ENCODE measurements at regions not wholly inside any gene's neighbourhood (a gene's known extent, or its start where the extent isn't known, plus 50 kb on each side); places are given as distances from the start of the nearest gene placed in this dataset.

GRCh38 chr10:83886871-83887270 lies 252.4 kb upstream of the GHITM start:
- Mint-ChIP-seq H3K9me3 (peaks cover 3% of the 10 kb centered on the region), H3K4me3 (no peak overlapping the region), H3K4me1 (ENCODE audit: low read depth in 2 of 2) (no peaks in the 10 kb centered on the region), H3K27ac (no peak overlapping the region), H3K27me3 (peaks cover 20 to 31% of the 10 kb centered on the region in 2 donors), H3K36me3 (no peaks in the 10 kb centered on the region)
- DNase-seq (ENCODE audit: low spot score) (no peak), ATAC-seq (no peak)

- Mint-ChIP-seq H3K4me1 (ENCODE audit: low read depth in 2 of 2) (no peaks in the 10 kb centered on the region), H3K36me3 (no peaks in the 10 kb centered on the region)
Measured at GRCh38 chr10:83892737-83893136, 246.6 kb upstream of the GHITM start.

GRCh38 chr10:83896219-83896618 lies 243.1 kb upstream of the GHITM start:
- Mint-ChIP-seq H3K9me3 (peaks cover 6% of the 10 kb centered on the region), H3K27me3 (peaks cover 6 to 9% of the 10 kb centered on the region in 2 donors), H3K36me3 (peaks cover 6% of the 10 kb centered on the region), H3K27ac (no peak overlapping the region), H3K4me1 (ENCODE audit: low read depth in 2 of 2) (no peaks in the 10 kb centered on the region), H3K4me3 (no peak overlapping the region)
- DNase-seq (ENCODE audit: low spot score) = no peak
- no peak for ATAC-seq

More at GRCh38 chr10:83892737-83893136, 246.6 kb upstream of the GHITM start:
- H3K27me3 Mint-ChIP-seq = peaks cover 14 to 27% of the 10 kb centered on the region in 2 donors
- H3K9me3 Mint-ChIP-seq = no peaks in the 10 kb centered on the region
- no peak overlapping the region for H3K4me3 Mint-ChIP-seq
- no peak overlapping the region for H3K27ac Mint-ChIP-seq
- ATAC-seq = no peak
- no peak for DNase-seq (ENCODE audit: low spot score)

GRCh38 chr10:83897626-83898025 lies 241.7 kb upstream of the GHITM start:
- H3K4me3 Mint-ChIP-seq = no peak overlapping the region
- no peak for ATAC-seq
- peaks cover 6% of the 10 kb centered on the region for H3K9me3 Mint-ChIP-seq
- H3K36me3 Mint-ChIP-seq = peaks cover 6% of the 10 kb centered on the region
- no peaks in the 10 kb centered on the region for H3K4me1 Mint-ChIP-seq (ENCODE audit: low read depth in 2 of 2)
- no peak for DNase-seq (ENCODE audit: low spot score)
- no peaks in the 10 kb centered on the region for H3K27me3 Mint-ChIP-seq
- no peak overlapping the region for H3K27ac Mint-ChIP-seq

GRCh38 chr10:83908506-83908905 lies 230.8 kb upstream of the GHITM start:
- Mint-ChIP-seq H3K4me3 (no peak overlapping the region), H3K27ac (no peak overlapping the region), H3K36me3 (no peaks in the 10 kb centered on the region), H3K4me1 (ENCODE audit: low read depth in 2 of 2) (no peaks in the 10 kb centered on the region), H3K9me3 (peaks cover 3% of the 10 kb centered on the region), H3K27me3 (no peaks in the 10 kb centered on the region)
- ATAC-seq (no peak), DNase-seq (ENCODE audit: low spot score) (no peak)

- peaks cover under 1% of the 10 kb centered on the region for H3K9me3 Mint-ChIP-seq
- no peak overlapping the region for H3K27ac Mint-ChIP-seq
- no peaks in the 10 kb centered on the region for H3K4me1 Mint-ChIP-seq (ENCODE audit: low read depth in 2 of 2)
- H3K4me3 Mint-ChIP-seq = no peak overlapping the region
- ATAC-seq = peak in 1 of 2 donors; percentile 8
- H3K36me3 Mint-ChIP-seq = no peaks in the 10 kb centered on the region
- no peak for DNase-seq (ENCODE audit: low spot score)
- H3K27me3 Mint-ChIP-seq = no peaks in the 10 kb centered on the region
Measured at GRCh38 chr10:83909001-83909400, 230.3 kb upstream of the GHITM start.

- Mint-ChIP-seq H3K27ac (no peak overlapping the region), H3K27me3 (peaks cover 2 to 7% of the 10 kb centered on the region in 2 donors), H3K4me3 (no peak overlapping the region), H3K4me1 (ENCODE audit: low read depth in 2 of 2) (peaks cover 0 to 7% of the 10 kb centered on the region in 2 donors), H3K36me3 (no peaks in the 10 kb centered on the region), H3K9me3 (no peaks in the 10 kb centered on the region)
- ATAC-seq (peak in 1 of 2 donors; percentile 30), DNase-seq (ENCODE audit: low spot score) (no peak)
Measured at GRCh38 chr10:83915801-83916200, 223.5 kb upstream of the GHITM start.

GRCh38 chr10:83917537-83918506 lies 221.5 kb upstream of the GHITM start:
- Mint-ChIP-seq H3K4me1 (ENCODE audit: low read depth in 2 of 2) (peaks cover 0 to 7% of the 10 kb centered on the region in 2 donors), H3K9me3 (no peaks in the 10 kb centered on the region)

GRCh38 chr10:83919187-83919586 lies 220.1 kb upstream of the GHITM start:
- H3K27ac Mint-ChIP-seq = no peak overlapping the region

More at GRCh38 chr10:83917537-83918506, 221.5 kb upstream of the GHITM start:
- H3K36me3 Mint-ChIP-seq = no peaks in the 10 kb centered on the region
- no peak overlapping the region for H3K4me3 Mint-ChIP-seq
- no peak for ATAC-seq
- H3K27ac Mint-ChIP-seq = no peak overlapping the region
- DNase-seq (ENCODE audit: low spot score) = no peak
- peaks cover 7 to 9% of the 10 kb centered on the region in 2 donors for H3K27me3 Mint-ChIP-seq

GRCh38 chr10:83921984-83922860 lies 217.1 kb upstream of the GHITM start:
- no peaks in the 10 kb centered on the region for H3K36me3 Mint-ChIP-seq
- H3K4me3 Mint-ChIP-seq = no peak overlapping the region
- H3K9me3 Mint-ChIP-seq = no peaks in the 10 kb centered on the region
- DNase-seq (ENCODE audit: low spot score) = no peak
- H3K27ac Mint-ChIP-seq = no peak overlapping the region
- no peak for ATAC-seq
- H3K4me1 Mint-ChIP-seq (ENCODE audit: low read depth in 2 of 2) = peaks cover 0 to 7% of the 10 kb centered on the region in 2 donors
- peaks cover 26 to 27% of the 10 kb centered on the region in 2 donors for H3K27me3 Mint-ChIP-seq

More at GRCh38 chr10:83919187-83919586, 220.1 kb upstream of the GHITM start:
- ATAC-seq = no peak
- no peaks in the 10 kb centered on the region for H3K36me3 Mint-ChIP-seq
- H3K4me1 Mint-ChIP-seq (ENCODE audit: low read depth in 2 of 2) = peaks cover 0 to 7% of the 10 kb centered on the region in 2 donors
- no peaks in the 10 kb centered on the region for H3K9me3 Mint-ChIP-seq
- peaks cover 13 to 15% of the 10 kb centered on the region in 2 donors for H3K27me3 Mint-ChIP-seq
- DNase-seq (ENCODE audit: low spot score) = no peak
- H3K4me3 Mint-ChIP-seq = no peak overlapping the region

- DNase-seq (ENCODE audit: low spot score) (no peak), ATAC-seq (no peak)
- Mint-ChIP-seq H3K9me3 (no peaks in the 10 kb centered on the region), H3K27ac (no peak overlapping the region), H3K36me3 (no peaks in the 10 kb centered on the region), H3K27me3 (peaks cover 27% of the 10 kb centered on the region in 2 donors), H3K4me3 (no peak overlapping the region), H3K4me1 (ENCODE audit: low read depth in 2 of 2) (no peaks in the 10 kb centered on the region)
Measured at GRCh38 chr10:83925133-83925532, 214.2 kb upstream of the GHITM start.

GRCh38 chr10:83926606-83927005 lies 212.7 kb upstream of the GHITM start:
- H3K4me3 Mint-ChIP-seq = no peak overlapping the region
- H3K9me3 Mint-ChIP-seq = no peaks in the 10 kb centered on the region
- no peak overlapping the region for H3K27ac Mint-ChIP-seq
- no peaks in the 10 kb centered on the region for H3K4me1 Mint-ChIP-seq (ENCODE audit: low read depth in 2 of 2)
- H3K36me3 Mint-ChIP-seq = no peaks in the 10 kb centered on the region
- DNase-seq (ENCODE audit: low spot score) (no peak), ATAC-seq (no peak)
- peaks cover 25 to 27% of the 10 kb centered on the region in 2 donors for H3K27me3 Mint-ChIP-seq

GRCh38 chr10:83927166-83927565 lies 212.1 kb upstream of the GHITM start:
- H3K9me3 Mint-ChIP-seq = no peaks in the 10 kb centered on the region
- no peak for DNase-seq (ENCODE audit: low spot score)

More at GRCh38 chr10:83927166-83927565, 212.1 kb upstream of the GHITM start:
- no peak overlapping the region for H3K27ac Mint-ChIP-seq
- H3K4me1 Mint-ChIP-seq (ENCODE audit: low read depth in 2 of 2) = no peaks in the 10 kb centered on the region
- no peak overlapping the region for H3K4me3 Mint-ChIP-seq
- peaks cover 21 to 27% of the 10 kb centered on the region in 2 donors for H3K27me3 Mint-ChIP-seq
- H3K36me3 Mint-ChIP-seq = no peaks in the 10 kb centered on the region
- ATAC-seq = no peak

All from natural killer cell treated with Interleukin-12 subunit alpha and Interleukin-12 subunit beta and Interleukin-15 and Interleukin-18, amount 100 ng/mL, for 72 hours (primary cell).